H1 (cell line): ENCODE measurements at regions not wholly inside any gene's neighbourhood (a gene's known extent, or its start where the extent isn't known, plus 50 kb on each side); places are given as distances from the start of the nearest gene placed in this dataset.

Experiments
- CHD1 ChIP-seq: IDR thresholded peaks from 2 replicates; pipeline ENCODE4 v1.6.1; 2012; ENCODE audit warnings: low read depth, low read length, improper control_type of control experiment
- CTCF ChIP-seq, 3 experiments: IDR thresholded peaks; 1 replicate in 2 of 3; 2 replicates in 1 of 3; pipeline versions ENCODE4 v1.5.1 to v1.6.1; 2011; ENCODE audit warnings: low read length in 3 of 3, mild to moderate bottlenecking in 3 of 3, inconsistent platforms in 2 of 3, low read depth in 1 of 3, moderate library complexity in 1 of 3; ENCODE audit not compliant: insufficient read depth in 1 of 3; ENCODE audit errors: control extremely low read depth in 1 of 3
- MAFK ChIP-seq: IDR thresholded peaks from 2 replicates; pipeline ENCODE4 v1.6.1; 2012; ENCODE audit warnings: low read depth, mild to moderate bottlenecking, improper control_type of control experiment, low read length
- POLR2AphosphoS5 ChIP-seq: IDR thresholded peaks from 2 replicates; pipeline ENCODE4 v1.6.1; 2011; ENCODE audit warnings: low read depth, low read length
- RAD21 ChIP-seq, 2 experiments: IDR thresholded peaks in 1 of 2; conservative IDR thresholded peaks in 1 of 2; 2 replicates each; pipeline ENCODE4 v1.6.1; 2011; ENCODE audit warnings: low read depth in 2 of 2, low read length in 2 of 2, improper control_type of control experiment in 1 of 2, inconsistent platforms in 1 of 2, mild to moderate bottlenecking in 1 of 2, moderate library complexity in 1 of 2

- TF ChIP-seq RAD21 (IDR thresholded peaks at IDR 0.05 in 1 of 2, conservative IDR thresholded peaks at IDR 0.05 in 1 of 2; ENCODE audit: low read depth in 2 of 2, low read length in 2 of 2) (no peak), CHD1 (no peak), CTCF (IDR thresholded peaks at IDR 0.05; ENCODE audit: control extremely low read depth in 1 of 3, insufficient read depth in 1 of 3, low read depth in 1 of 3, low read length in 3 of 3) (no peak), MAFK (no peak), POLR2AphosphoS5 (no peak)
These were observed 123.6 kb downstream of the MSL3 start for GRCh38 chrX:11881485-11882170.
